GM21447 (cell line): ENCODE measurements at regions not wholly inside any gene's neighbourhood (a gene's known extent, or its start where the extent isn't known, plus 50 kb on each side); places are given as distances from the start of the nearest gene placed in this dataset.

Experiments
- ATAC-seq: cut with Tn5 transposase; IDR thresholded peaks from one replicate; pipeline ENCODE4 v1.9.1; 2021; ENCODE audit not compliant: unreplicated experiment

DNA sequence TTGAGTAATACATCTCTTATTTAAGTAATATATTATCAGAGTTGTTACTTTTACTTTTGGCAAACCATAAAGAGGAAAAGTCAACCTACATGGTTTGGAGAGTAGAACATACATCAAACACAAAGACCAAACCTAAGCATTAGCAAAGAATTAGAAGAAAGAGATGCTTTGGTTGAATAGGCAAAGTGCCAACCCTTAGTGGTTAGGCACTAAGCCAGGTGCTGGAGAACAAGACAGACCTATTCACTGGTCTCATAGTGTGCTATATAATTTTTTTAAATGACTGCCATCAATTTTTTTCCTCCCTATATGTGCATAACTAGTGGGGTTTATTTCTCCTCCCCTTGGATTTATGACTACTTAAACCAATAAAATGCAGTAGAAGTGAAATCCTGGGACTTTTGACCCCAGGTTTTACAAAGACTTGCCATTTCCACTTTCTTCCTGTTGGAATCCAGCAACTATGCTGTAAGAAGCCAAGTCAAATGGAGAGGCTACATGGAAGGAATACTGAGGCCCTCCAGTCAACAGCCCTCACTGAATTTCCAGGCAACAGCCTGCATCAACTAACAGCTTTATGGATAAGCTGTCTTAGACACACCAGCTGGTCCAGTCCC is 69.8 kb upstream of the HAO2 start:
- ATAC-seq: no peak

DNA sequence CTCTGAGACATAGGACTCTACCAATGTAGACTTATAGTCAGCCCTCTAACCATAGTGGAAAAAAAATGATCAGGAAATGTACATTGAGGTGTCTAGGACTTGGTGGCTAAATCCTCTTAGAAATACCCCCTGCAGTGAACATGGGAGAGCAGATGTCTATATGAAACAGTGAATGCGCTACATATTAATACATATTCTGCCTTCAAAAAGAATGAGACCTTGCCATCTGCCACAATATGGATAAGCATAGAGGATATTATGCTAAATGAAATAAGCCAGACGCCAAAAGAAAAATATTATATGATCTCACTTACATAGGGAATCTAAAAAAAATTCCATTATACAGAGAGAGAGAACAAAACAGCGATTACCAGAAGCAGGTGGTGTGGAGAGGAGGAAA is 66.6 kb upstream of the HAO2 start:
- no peak for ATAC-seq

DNA sequence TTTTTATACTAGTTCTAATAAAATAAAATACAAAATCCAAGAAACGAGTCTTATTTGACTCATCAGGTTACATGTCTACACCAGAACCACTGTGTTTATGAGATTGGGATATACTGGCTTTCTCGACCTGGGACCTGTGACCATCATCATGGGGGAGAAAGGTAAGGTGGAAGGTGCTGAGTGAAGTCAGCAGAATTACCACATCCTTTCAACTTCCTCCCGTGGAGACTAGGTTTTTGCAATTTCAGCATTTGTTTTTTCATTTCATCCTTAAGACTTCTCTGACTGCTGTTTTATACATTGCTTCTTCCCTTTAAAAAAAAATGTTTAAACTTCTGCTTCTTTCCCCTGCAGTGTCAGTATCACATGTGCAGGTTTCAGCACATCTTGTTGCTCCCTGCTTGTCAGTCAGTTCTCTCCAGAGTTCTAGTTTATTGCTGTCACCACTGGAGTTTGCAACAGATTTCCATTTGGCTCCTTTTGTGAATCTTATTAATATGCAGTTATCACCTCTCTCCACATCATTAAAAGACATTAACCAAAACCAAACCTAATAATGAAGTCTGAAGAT is 60.4 kb upstream of the HAO2 start:
- no peak for ATAC-seq

DNA sequence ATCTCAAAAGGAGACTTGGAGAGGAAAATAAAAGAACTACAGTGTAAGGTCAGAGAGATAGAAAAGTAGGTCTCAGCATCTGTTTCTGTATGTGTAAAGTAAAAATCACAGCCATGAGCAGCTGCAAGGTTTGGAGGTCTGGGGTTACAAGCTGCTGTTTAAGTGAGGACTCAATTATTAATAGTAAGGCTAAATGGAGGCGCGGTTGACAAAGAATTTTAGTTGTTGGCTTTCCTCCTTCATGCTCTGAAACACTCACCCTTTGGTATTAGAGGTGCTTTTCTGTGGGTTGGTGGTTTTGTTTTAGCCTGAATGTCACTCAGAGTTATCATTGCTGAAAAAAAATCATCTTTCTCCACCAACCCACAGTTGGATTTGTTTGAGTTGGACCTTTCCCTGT is 59.8 kb upstream of the HAO2 start:
- no peak for ATAC-seq

DNA sequence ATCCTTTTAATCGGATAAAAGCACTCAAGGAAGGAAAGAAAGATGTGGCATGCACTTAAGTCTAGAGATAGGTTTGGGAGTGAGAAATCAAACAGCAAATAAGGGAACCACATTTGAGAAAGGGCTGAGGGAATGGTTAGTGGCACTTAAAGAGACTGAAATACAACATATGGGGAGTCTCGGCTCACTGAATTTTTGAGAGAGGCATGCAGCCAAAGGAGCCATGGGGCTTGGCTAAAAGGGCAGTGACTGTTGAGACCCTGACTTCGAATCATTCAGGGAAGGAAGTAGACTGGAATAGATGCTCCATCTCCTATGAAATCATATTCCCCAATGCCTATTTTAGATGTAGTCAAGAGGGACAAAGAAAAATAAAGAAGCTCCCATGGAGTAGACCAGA is 58.3 kb upstream of the HAO2 start:
- ATAC-seq: no peak

DNA sequence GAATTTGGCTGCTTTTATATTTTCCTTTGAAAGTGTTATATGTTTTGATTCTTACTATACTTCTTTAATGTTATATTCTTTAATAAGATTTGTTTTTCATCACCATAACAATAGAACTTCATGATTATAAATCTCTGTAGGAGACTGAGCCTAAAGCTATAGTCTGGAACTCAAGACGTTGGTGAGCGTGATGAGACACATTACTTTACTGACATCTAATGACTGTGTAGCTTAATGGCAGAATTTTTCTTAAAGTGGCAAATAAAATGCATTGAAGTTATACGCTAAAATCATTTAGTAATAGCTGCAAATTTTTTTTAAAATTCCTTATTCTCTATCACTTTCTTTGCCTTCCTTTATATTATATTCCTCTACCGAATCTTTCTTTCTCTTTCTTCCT is 56.1 kb upstream of the HAO2 start:
- ATAC-seq: no peak

DNA sequence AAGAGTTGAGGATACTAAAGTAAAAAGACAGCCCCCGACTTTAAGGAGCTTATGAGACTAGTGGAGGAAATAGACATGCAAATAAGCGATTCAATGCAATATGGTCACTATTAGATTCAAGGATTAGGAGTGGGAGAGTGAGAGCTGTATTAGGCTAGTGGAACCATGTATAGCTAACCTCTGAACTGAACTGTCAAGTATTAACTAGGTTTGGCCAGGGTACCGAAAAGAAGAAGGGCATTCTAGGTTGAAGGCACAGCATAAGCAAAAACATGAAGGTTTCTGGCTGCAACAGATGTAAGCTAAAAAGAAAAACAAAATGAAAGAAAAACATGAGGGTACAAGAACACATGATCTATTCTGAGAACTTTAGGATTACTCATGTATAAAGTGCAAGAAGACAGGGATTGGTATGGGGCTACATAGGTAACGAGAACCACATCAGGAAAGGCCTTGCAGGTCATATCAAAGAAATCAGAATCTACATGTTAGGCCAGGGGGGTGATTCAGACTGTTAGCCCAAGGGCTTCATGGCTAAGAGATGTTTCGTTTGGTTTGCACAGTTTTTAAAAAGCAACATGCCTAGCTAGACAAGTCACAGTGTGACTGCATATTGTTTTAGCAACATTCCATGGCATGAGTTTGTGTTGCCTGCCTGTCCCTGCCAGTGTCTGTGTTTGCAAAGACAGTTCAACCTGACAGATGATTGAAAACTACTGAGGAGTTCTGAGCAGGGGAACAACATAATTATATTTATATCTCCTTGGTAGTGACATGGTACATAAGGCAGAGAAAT is 54.4 kb upstream of the HAO2 start:
- ATAC-seq: no peak

DNA sequence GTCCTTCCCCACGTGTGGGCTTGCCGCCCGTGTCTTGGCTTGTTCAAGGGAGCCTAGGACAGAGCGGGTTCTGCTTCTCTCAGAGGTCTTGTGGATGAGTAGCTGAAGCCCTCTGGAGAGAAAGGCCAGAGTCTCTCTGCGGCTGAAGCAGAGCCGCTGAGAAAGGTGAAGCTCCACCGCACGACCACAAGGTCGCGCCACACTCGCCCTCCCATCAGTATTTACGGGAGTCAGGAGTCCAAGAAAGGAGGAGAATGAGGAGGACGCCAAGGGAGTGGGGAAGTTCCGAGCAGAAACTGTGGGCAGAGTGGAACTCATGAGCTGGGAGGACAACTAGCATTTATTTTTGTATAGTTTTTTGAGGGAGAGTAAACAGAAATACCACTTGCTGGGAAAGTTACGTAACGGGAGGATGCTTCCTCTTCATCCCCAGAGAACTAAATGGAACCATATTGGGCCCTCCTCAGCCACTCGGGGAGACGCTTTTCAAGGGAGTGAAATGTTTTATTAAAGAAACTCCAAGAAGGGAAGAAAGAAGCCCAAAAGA is 51.6 kb upstream of the HAO2 start:
- no peak for ATAC-seq

DNA sequence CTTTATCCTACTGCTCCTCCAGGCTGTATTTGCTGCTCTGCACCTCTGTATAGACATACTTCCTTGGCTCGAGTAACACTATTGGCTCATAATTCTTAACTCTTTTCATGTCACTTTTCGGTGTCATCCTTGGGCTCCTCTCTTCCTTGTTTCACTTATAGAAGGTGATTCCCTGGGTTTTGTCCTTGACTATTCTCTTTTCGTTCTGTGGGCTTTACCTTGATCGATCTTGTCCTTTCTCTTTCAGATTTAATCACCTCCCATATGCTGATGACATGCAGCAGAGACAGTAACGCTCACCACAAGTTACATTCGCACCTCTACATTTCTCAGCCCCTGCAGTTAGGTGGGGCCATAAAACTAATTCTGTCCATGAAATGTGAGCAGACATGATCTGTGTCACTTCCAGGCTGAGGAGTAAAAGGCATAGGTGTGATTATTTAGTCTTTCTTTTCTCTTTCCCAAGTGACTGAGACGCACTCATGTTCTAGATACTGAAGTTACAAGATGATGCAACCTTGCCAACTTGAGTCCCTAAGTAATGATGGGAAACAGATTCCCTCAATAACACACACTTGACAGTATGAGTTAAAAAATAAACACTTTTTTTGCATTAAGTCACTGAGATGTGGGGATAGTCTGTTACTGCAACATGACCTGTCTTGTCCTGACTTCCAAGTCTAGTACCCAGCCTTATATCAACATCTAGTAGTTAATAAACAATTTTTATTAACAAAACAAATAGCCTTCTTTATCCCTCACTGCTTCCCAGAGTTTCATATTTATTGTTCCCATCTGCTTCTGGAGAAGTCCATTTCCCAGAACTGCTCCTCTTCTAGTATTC is 49.9 kb upstream of the HAO2 start:
- ATAC-seq: peak; percentile 70
